A673 (cell line): ENCODE measurements at regions not wholly inside any gene's neighbourhood (a gene's known extent, or its start where the extent isn't known, plus 50 kb on each side); places are given as distances from the start of the nearest gene placed in this dataset.

Source experiments
- EZH2 ChIP-seq: fragments of 200-600 bp; sonication (generic); IDR thresholded peaks from 2 replicates; pipeline ENCODE4 v1.6.1; 2017; ENCODE audit warnings: borderline replicate concordance, low read depth, mild to moderate bottlenecking, mixed read lengths, antibody characterized with exemption, low read length; ENCODE audit not compliant: poor library complexity, severe bottlenecking
- TF ChIP-seq, protein P1 (sequence below): fragments of 300-800, 200-600 bp; sonication (generic); conservative IDR thresholded peaks from 2 replicates; pipeline ENCODE4 v1.5.1; 2017; ENCODE audit warnings: low read depth, mild to moderate bottlenecking, antibody characterized with exemption, low read length, moderate library complexity, mixed read lengths

DNA sequence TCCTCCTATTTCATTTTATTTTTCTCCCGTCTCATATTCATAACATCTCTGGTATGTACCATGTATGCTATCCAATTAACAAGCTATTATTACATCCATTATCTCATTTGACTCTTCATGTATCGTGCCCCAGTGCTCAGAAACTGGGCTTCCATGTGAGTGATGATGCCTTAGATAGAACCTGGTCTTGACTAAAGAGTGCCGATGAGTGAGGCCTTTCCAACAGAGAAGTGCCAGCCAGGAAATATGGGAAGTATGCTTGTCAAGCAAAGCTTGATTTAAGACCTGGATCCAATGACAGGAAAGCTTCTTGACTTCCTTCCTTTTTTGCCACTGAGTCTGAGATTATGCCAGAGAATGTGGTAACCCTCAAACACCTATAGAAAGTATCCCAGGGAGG is 371.7 kb upstream of the FGF13 start:
- TF ChIP-seq, protein P1, sequence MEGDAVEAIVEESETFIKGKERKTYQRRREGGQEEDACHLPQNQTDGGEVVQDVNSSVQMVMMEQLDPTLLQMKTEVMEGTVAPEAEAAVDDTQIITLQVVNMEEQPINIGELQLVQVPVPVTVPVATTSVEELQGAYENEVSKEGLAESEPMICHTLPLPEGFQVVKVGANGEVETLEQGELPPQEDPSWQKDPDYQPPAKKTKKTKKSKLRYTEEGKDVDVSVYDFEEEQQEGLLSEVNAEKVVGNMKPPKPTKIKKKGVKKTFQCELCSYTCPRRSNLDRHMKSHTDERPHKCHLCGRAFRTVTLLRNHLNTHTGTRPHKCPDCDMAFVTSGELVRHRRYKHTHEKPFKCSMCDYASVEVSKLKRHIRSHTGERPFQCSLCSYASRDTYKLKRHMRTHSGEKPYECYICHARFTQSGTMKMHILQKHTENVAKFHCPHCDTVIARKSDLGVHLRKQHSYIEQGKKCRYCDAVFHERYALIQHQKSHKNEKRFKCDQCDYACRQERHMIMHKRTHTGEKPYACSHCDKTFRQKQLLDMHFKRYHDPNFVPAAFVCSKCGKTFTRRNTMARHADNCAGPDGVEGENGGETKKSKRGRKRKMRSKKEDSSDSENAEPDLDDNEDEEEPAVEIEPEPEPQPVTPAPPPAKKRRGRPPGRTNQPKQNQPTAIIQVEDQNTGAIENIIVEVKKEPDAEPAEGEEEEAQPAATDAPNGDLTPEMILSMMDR: no peak
- no peak for TF ChIP-seq EZH2
